ENCODE measurements at regions not wholly inside any gene's neighbourhood (a gene's known extent, or its start where the extent isn't known, plus 50 kb on each side); places are given as distances from the start of the nearest gene placed in this dataset.

GRCh38 chr4:65845199-65845773 lies 175.0 kb upstream of the EPHA5 start:
- DNase-seq: no peak

GRCh38 chr4:65839164-65839931 lies 169.1 kb upstream of the EPHA5 start:
- no peak for DNase-seq

- no peak for DNase-seq
Measured at GRCh38 chr4:65834707-65835106, 164.4 kb upstream of the EPHA5 start.

GRCh38 chr4:65831828-65832227 lies 161.5 kb upstream of the EPHA5 start:
- DNase-seq: no peak

GRCh38 chr4:65825116-65825753 lies 154.9 kb upstream of the EPHA5 start:
- DNase-seq: peak; percentile 21

GRCh38 chr4:65819192-65819591 lies 148.9 kb upstream of the EPHA5 start:
- DNase-seq: no peak

GRCh38 chr4:65805936-65806335 lies 135.6 kb upstream of the EPHA5 start:
- no peak for DNase-seq

- DNase-seq: no peak
Measured at GRCh38 chr4:65799513-65799912, 129.2 kb upstream of the EPHA5 start.

GRCh38 chr4:65798498-65799127 lies 128.3 kb upstream of the EPHA5 start:
- no peak for DNase-seq

- DNase-seq: peak; percentile 13
Measured at GRCh38 chr4:65791812-65792308, 121.6 kb upstream of the EPHA5 start.

- peak; percentile 9 for DNase-seq
Measured at GRCh38 chr4:65791111-65791811, 121.0 kb upstream of the EPHA5 start.

- peak; percentile 34 for DNase-seq
Measured at GRCh38 chr4:65789805-65790204, 119.5 kb upstream of the EPHA5 start.

- DNase-seq: no peak
Measured at GRCh38 chr4:65789341-65789740, 119.1 kb upstream of the EPHA5 start.

GRCh38 chr4:65777270-65777669 lies 107.0 kb upstream of the EPHA5 start:
- no peak for DNase-seq

GRCh38 chr4:65773636-65774035 lies 103.3 kb upstream of the EPHA5 start:
- DNase-seq: no peak

GRCh38 chr4:65747386-65747785 lies 77.1 kb upstream of the EPHA5 start:
- DNase-seq: no peak

GRCh38 chr4:65738134-65738533 lies 67.8 kb upstream of the EPHA5 start:
- DNase-seq: no peak

GRCh38 chr4:65737672-65738071 lies 67.4 kb upstream of the EPHA5 start:
- no peak for DNase-seq

GRCh38 chr4:65724973-65725372 lies 54.7 kb upstream of the EPHA5 start:
- DNase-seq: no peak
